Activated T-helper 1 cell treated with Interleukin-2 at 50 U/mL for 16 hours (primary cell): ENCODE measurements at regions not wholly inside any gene's neighbourhood (a gene's known extent, or its start where the extent isn't known, plus 50 kb on each side); places are given as distances from the start of the nearest gene placed in this dataset.

ENCODE experiments used
- DNase-seq: peaks from one replicate; pipeline ENCODE4 v3.0.0-alpha.2; 2020; ENCODE audit warnings: low read depth

- no peak for DNase-seq
Measured at GRCh38 chr7:131607291-131608115, 51.1 kb upstream of the PODXL start.

- DNase-seq: no peak
Measured at GRCh38 chr7:131606346-131607290, 50.2 kb upstream of the PODXL start.
